ENCODE measurements at regions not wholly inside any gene's neighbourhood (a gene's known extent, or its start where the extent isn't known, plus 50 kb on each side); places are given as distances from the start of the nearest gene placed in this dataset.

DNA sequence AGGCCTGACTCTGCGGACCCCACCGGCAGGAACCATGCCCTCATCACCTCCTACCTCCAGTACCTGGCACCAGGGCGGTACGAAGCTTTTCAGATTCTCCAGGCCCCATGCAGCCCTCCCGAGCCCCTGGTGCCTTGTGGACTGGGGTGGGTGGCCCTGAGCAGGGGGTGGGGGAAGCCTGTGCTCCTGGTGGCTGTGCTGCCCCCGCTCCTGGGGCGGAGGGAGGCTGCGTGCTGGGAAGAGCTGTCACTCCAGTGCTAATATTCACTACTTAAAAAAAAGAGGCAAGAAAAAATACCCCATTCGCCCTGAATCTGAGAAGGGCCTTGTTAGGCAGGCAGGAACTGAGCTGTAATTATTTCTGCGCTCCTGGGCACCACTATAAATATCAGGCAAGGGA, 111.8 kb downstream of the ENGASE start:
- TF ChIP-seq EP300 (IDR thresholded peaks at IDR 0.05): no peak
- TF ChIP-seq, protein P1, sequence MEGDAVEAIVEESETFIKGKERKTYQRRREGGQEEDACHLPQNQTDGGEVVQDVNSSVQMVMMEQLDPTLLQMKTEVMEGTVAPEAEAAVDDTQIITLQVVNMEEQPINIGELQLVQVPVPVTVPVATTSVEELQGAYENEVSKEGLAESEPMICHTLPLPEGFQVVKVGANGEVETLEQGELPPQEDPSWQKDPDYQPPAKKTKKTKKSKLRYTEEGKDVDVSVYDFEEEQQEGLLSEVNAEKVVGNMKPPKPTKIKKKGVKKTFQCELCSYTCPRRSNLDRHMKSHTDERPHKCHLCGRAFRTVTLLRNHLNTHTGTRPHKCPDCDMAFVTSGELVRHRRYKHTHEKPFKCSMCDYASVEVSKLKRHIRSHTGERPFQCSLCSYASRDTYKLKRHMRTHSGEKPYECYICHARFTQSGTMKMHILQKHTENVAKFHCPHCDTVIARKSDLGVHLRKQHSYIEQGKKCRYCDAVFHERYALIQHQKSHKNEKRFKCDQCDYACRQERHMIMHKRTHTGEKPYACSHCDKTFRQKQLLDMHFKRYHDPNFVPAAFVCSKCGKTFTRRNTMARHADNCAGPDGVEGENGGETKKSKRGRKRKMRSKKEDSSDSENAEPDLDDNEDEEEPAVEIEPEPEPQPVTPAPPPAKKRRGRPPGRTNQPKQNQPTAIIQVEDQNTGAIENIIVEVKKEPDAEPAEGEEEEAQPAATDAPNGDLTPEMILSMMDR (IDR thresholded peaks at IDR 0.05): no peak
